Kidney glomerular epithelial cell (primary cell): ENCODE measurements at regions not wholly inside any gene's neighbourhood (a gene's known extent, or its start where the extent isn't known, plus 50 kb on each side); places are given as distances from the start of the nearest gene placed in this dataset.
"Not testable (repeated sequence)": the region's sequence is repeated elsewhere in the genome, so short reads cannot be mapped to it uniquely, and the experiment has no call there.

ENCODE experiments used
- DNase-seq: peaks from one replicate; lab custom pipeline; 2025; lab: John Stamatoyannopoulos, UW

GRCh38 chr5:26543987-26544386 is 494.4 kb downstream of the CDH9 start:
- DNase-seq: no peak

GRCh38 chr5:26538226-26538625 is 500.2 kb downstream of the CDH9 start:
- DNase-seq: no peak

- no peak for DNase-seq
These were observed 503.2 kb downstream of the CDH9 start for GRCh38 chr5:26535215-26535614.

GRCh38 chr5:26530305-26530704 is 508.1 kb downstream of the CDH9 start:
- DNase-seq: no peak

GRCh38 chr5:26519245-26519644 is 519.1 kb downstream of the CDH9 start:
- DNase-seq: no peak

GRCh38 chr5:26518065-26518464 is 520.3 kb downstream of the CDH9 start:
- no peak for DNase-seq

GRCh38 chr5:26498972-26499371 is 539.4 kb downstream of the CDH9 start:
- DNase-seq: no peak

GRCh38 chr5:26495437-26495836 is 542.9 kb downstream of the CDH9 start:
- DNase-seq: no peak

- DNase-seq: no peak
These were observed 545.4 kb downstream of the CDH9 start for GRCh38 chr5:26492906-26493459.

- DNase-seq: no peak
These were observed 550.8 kb downstream of the CDH9 start for GRCh38 chr5:26487553-26487952.

- no peak for DNase-seq
These were observed 551.8 kb downstream of the CDH9 start for GRCh38 chr5:26486631-26487030.

GRCh38 chr5:26485146-26485860 is 553.1 kb downstream of the CDH9 start:
- DNase-seq: not testable (repeated sequence)

- no peak for DNase-seq
These were observed 555.5 kb downstream of the CDH9 start for GRCh38 chr5:26482810-26483375.

GRCh38 chr5:26482076-26482809 is 556.1 kb downstream of the CDH9 start:
- DNase-seq: no peak

GRCh38 chr5:26470439-26470838 is 567.9 kb downstream of the CDH9 start:
- no peak for DNase-seq

- no peak for DNase-seq
These were observed 599.3 kb downstream of the CDH9 start for GRCh38 chr5:26439121-26439520.

GRCh38 chr5:26434688-26435087 is 603.7 kb downstream of the CDH9 start:
- DNase-seq: no peak

GRCh38 chr5:26432386-26432785 is 606.0 kb downstream of the CDH9 start:
- DNase-seq: no peak

- no peak for DNase-seq
These were observed 608.1 kb downstream of the CDH9 start for GRCh38 chr5:26430323-26430722.

GRCh38 chr5:26427281-26427680 is 611.1 kb downstream of the CDH9 start:
- no peak for DNase-seq

GRCh38 chr5:26419987-26420386 is 618.4 kb downstream of the CDH9 start:
- DNase-seq: no peak

GRCh38 chr5:26416911-26417310 is 621.5 kb downstream of the CDH9 start:
- no peak for DNase-seq
